T-cell (primary cell): ENCODE measurements at regions not wholly inside any gene's neighbourhood (a gene's known extent, or its start where the extent isn't known, plus 50 kb on each side); places are given as distances from the start of the nearest gene placed in this dataset.
"Not testable (repeated sequence)": the region's sequence is repeated elsewhere in the genome, so short reads cannot be mapped to it uniquely, and the experiment has no call there.

Source experiments
- ATAC-seq, 4 experiments: fragments of 200-7000 bp in 3 of 4; fragments of 150-1000 bp in 1 of 4; cut with Tn5 transposase; replicated peaks in 1 of 4; 1 replicate in 3 of 4; 2 replicates in 1 of 4; pipeline ENCODE4 v1.10.0; 2021; ENCODE audit warnings: moderate library complexity in 3 of 4, mild to moderate bottlenecking in 2 of 4, moderate number of reproducible peaks in 1 of 4
- CTCF ChIA-PET, 2 donors: fragments of 300-600 bp; sonication (Branson Sonifier 250); formaldehyde crosslinking; loops; one replicate each; lab custom pipeline; 2022; ENCODE audit warnings: antibody characterized with exemption in 2 of 2; lab: Charles Lee
- POLR2A ChIA-PET, 2 donors: fragments of 300-600 bp; sonication (Branson Sonifier 250); formaldehyde crosslinking; loops; one replicate each; lab custom pipeline; 2022; ENCODE audit warnings: antibody characterized with exemption in 2 of 2; lab: Charles Lee
- DNase-seq, 35 experiments: peaks; one replicate each; pipeline versions ENCODE4 v3.0.0 to v3.0.0-alpha.2; 2013 to 2023
- H3K27ac ChIP-seq: one replicate; pipeline ENCODE4 v1.5.1; 2013; ENCODE audit warnings: low read length
- H3K27me3 ChIP-seq, 2 experiments: replicated peaks in 1 of 2; 1 replicate in 1 of 2; 2 replicates in 1 of 2; pipeline versions ENCODE4 v1.6.1 to v1.7.0; 2013; ENCODE audit warnings: low read length in 1 of 2, mixed read lengths in 1 of 2; ENCODE audit not compliant: control insufficient read depth in 2 of 2, insufficient read depth in 2 of 2; ENCODE audit errors: extremely low read depth in 1 of 2
- H3K36me3 ChIP-seq, 2 donors: 1 replicate in 1 of 2; 2 replicates in 1 of 2; pipeline versions ENCODE4 v1.6.1 to v1.7.0; 2013; ENCODE audit warnings: low read length in 1 of 2; ENCODE audit not compliant: control insufficient read depth in 2 of 2, insufficient read depth in 1 of 2; ENCODE audit errors: extremely low read depth in 1 of 2
- H3K4me1 ChIP-seq, 2 experiments: 1 replicate in 1 of 2; 2 replicates in 1 of 2; pipeline versions ENCODE4 v1.6.1 to v1.7.0; 2013; ENCODE audit warnings: low read length in 2 of 2, mixed read lengths in 1 of 2; ENCODE audit not compliant: insufficient read depth in 2 of 2, control insufficient read depth in 1 of 2; ENCODE audit errors: extremely low read depth in 1 of 2
- H3K4me3 ChIP-seq, 2 donors: 1 replicate in 1 of 2; 2 replicates in 1 of 2; pipeline versions ENCODE4 v1.5.1 to v1.7.0; 2013; ENCODE audit warnings: mild to moderate bottlenecking in 2 of 2, low read length in 1 of 2, moderate library complexity in 1 of 2; ENCODE audit not compliant: control insufficient read depth in 1 of 2; ENCODE audit errors: extremely low read depth in 1 of 2
- H3K9me3 ChIP-seq: 2 replicates; pipeline ENCODE4 v1.7.0; 2013
- H3K27ac Mint-ChIP-seq, 2 donors: one replicate each; pipeline ENCODE4 v1.8.0; 2020 to 2021; ENCODE audit warnings: mild to moderate bottlenecking in 2 of 2, mixed read lengths in 2 of 2
- H3K27me3 Mint-ChIP-seq, 2 donors: one replicate each; pipeline ENCODE4 v1.8.0; 2021 to 2022; ENCODE audit warnings: mixed read lengths in 2 of 2
- H3K36me3 Mint-ChIP-seq: one replicate; pipeline ENCODE4 v1.8.0; 2021; ENCODE audit warnings: mixed read lengths
- H3K4me1 Mint-ChIP-seq, 3 donors: one replicate each; pipeline ENCODE4 v1.8.0; 2020 to 2022; ENCODE audit warnings: mixed read lengths in 3 of 3, mild to moderate bottlenecking in 1 of 3
- H3K4me3 Mint-ChIP-seq, 3 donors: one replicate each; pipeline ENCODE4 v1.8.0; 2020 to 2022; ENCODE audit warnings: mild to moderate bottlenecking in 3 of 3, mixed read lengths in 3 of 3, moderate library complexity in 3 of 3
- H3K9me3 Mint-ChIP-seq, 3 donors: one replicate each; pipeline ENCODE4 v1.8.0; 2020 to 2022; ENCODE audit warnings: mixed read lengths in 3 of 3
- WGBS: methylation state at CpG from one replicate; pipeline ENCODE4 v1.1.5; 2013; ENCODE audit warnings: missing lambda C conversion rate; ENCODE audit not compliant: insufficient coverage; 5-methylcytosine and 5-hydroxymethylcytosine counted together

DNA sequence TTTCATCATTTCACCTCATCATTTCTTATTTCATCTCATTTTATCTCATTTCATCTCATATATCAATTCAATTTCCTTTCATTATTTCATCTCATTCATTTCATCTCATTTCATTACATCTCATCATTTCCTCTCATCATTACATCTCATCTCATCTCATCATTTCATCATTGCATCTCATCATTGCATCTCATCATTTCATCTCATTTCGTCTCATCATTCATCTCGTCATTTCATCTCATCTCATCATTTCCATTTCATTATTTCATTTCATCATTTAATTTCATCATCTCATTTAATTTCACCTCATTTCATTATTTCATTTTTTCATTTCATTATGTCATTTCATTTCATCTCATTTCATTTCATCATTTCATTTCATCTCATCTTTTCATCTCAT, 168.5 kb upstream of the FAM72C start:
- not testable (repeated sequence) for H3K36me3 Mint-ChIP-seq, H3K4me3 ChIP-seq, ATAC-seq

DNA sequence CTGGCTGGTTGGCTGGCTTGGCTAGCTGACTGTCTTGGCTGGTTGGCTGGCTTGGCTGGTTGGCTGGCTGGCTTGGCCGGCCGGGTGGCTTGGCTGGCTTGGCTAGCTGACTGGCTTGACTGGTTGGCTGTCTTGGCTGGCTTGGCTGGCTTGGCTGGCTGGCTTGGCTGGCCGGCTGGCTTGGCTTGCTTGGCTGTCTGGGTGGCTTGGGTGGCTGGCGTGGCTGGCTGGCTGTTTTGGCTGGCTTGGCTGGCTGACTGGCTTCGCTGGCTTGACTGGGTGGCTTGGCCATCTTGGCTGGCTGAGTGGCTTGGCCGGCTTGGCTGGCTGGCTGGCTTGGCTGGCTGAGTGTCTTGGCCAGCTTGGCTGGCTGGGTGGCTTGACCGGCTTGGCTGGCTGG, 133.2 kb upstream of the FAM72C start:
- ATAC-seq, H3K27me3 Mint-ChIP-seq, CTCF ChIA-PET, H3K4me1 ChIP-seq, H3K4me3 Mint-ChIP-seq, H3K36me3 ChIP-seq, POLR2A ChIA-PET, H3K36me3 Mint-ChIP-seq, H3K4me3 ChIP-seq, H3K4me1 Mint-ChIP-seq, H3K9me3 ChIP-seq, H3K27ac Mint-ChIP-seq, H3K27ac ChIP-seq, H3K9me3 Mint-ChIP-seq: not testable (repeated sequence)
- peak in 2 of 35 experiments; percentile 0 for DNase-seq
- H3K27me3 ChIP-seq, result peaks cover 0 to 17% of the 10 kb centered on the region in 2 experiments
- WGBS, result no CpG with 5 or more reads among the region's 7 CpGs

More for the DNA sequence above, 168.5 kb upstream of the FAM72C start:
- CTCF ChIA-PET, H3K9me3 ChIP-seq, H3K4me1 ChIP-seq, H3K36me3 ChIP-seq, POLR2A ChIA-PET, H3K4me3 Mint-ChIP-seq, H3K4me1 Mint-ChIP-seq, H3K27ac Mint-ChIP-seq, H3K27ac ChIP-seq, DNase-seq, H3K27me3 Mint-ChIP-seq, H3K9me3 Mint-ChIP-seq, H3K27me3 ChIP-seq: not testable (repeated sequence)
- no CpG with 5 or more reads among the region's 2 CpGs for WGBS

DNA sequence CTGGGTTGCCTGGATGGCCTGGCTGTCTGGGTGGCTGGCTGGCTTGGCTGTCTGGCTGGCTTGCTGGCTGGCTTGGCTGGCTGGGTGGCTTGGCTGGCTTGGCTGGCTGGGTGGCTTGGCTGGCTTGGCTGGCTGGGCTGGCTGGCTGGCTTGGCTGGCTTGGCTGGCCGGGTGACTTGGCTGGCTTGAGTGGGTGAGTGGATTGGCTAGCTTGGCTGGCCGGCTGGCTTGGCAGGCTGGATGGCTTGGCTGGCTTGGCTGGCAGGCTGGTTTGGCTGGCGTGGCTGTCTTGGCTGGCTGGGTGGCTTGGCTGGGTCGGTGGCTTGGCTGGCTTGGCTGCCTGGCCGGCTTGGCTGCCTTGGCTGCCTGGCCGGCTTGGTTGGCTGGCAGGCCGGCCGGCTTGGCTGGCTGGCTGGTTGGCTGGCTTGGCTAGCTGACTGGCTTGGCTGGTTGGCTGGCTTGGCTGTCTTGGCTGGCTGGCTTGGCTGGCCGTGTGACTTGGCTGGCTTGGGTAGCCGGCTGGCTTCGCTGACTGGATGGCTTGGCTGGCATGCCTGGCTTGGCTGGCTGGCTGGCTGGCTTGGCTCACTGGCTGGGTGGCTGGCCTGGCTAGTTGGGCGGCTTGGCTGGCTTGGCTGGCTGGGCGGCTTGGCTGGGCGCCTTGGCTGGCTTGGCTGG, 132.4 kb upstream of the FAM72C start:
- H3K4me1 ChIP-seq, H3K36me3 ChIP-seq, H3K36me3 Mint-ChIP-seq, POLR2A ChIA-PET, H3K4me3 ChIP-seq, H3K4me1 Mint-ChIP-seq, H3K27ac Mint-ChIP-seq, H3K27ac ChIP-seq, H3K4me3 Mint-ChIP-seq, H3K9me3 Mint-ChIP-seq, H3K9me3 ChIP-seq, CTCF ChIA-PET, H3K27me3 Mint-ChIP-seq: not testable (repeated sequence)
- ATAC-seq (peak in 2 of 4 experiments; percentile 11 to 37), DNase-seq (peak in 32 of 35 experiments; percentile 3 to 60 (median 27))
- WGBS, result 92% methylated on average over 13 of the region's 14 CpGs
- peaks cover 0 to 17% of the 10 kb centered on the region in 2 experiments for H3K27me3 ChIP-seq

DNA sequence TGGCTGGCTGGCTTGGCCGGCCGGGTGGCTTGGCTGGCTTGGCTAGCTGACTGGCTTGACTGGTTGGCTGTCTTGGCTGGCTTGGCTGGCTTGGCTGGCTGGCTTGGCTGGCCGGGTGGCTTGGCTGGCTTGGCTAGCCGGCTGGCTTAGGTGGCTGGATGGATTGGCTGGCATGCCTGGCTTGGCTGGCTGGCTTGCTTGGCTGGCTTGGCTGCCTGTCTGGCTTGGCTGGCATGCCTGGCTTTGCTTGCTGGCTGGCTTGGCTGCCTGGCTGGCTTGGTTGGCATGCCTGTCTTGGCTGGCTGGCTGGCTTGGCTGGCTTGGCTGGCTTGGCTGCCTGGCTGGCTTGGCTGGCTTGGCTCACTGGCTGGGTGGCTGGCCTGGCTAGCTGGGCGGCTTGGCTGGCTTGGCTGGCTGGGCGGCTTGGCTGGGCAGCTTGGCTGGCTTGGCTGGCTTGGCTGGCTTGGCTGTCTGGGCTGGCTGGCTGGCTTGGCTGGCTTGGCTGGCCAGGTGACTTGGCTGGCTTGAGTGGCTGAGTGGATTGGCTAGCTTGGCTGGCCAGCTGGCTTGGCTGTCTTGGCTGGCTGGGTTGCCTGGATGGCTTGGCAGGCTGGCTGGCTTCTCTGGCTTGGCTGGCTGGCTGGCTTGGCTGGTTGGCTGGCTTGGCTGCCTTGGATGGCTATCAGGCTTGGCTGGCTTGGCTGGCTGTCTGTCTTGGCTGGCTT, 131.5 kb upstream of the FAM72C start:
- H3K27ac Mint-ChIP-seq, H3K4me3 ChIP-seq, H3K27me3 Mint-ChIP-seq, H3K36me3 Mint-ChIP-seq, H3K9me3 Mint-ChIP-seq, CTCF ChIA-PET, H3K9me3 ChIP-seq, POLR2A ChIA-PET, H3K27ac ChIP-seq, H3K4me3 Mint-ChIP-seq, H3K4me1 Mint-ChIP-seq, H3K36me3 ChIP-seq, H3K4me1 ChIP-seq: not testable (repeated sequence)
- DNase-seq, result peak in 31 of 35 experiments; percentile 4 to 66 (median 27)
- peaks cover 0 to 17% of the 10 kb centered on the region in 2 experiments for H3K27me3 ChIP-seq
- peak in 3 of 4 experiments; percentile 34 to 40 (median 35) for ATAC-seq
- 91% methylated on average over 4 of the region's 6 CpGs for WGBS

DNA sequence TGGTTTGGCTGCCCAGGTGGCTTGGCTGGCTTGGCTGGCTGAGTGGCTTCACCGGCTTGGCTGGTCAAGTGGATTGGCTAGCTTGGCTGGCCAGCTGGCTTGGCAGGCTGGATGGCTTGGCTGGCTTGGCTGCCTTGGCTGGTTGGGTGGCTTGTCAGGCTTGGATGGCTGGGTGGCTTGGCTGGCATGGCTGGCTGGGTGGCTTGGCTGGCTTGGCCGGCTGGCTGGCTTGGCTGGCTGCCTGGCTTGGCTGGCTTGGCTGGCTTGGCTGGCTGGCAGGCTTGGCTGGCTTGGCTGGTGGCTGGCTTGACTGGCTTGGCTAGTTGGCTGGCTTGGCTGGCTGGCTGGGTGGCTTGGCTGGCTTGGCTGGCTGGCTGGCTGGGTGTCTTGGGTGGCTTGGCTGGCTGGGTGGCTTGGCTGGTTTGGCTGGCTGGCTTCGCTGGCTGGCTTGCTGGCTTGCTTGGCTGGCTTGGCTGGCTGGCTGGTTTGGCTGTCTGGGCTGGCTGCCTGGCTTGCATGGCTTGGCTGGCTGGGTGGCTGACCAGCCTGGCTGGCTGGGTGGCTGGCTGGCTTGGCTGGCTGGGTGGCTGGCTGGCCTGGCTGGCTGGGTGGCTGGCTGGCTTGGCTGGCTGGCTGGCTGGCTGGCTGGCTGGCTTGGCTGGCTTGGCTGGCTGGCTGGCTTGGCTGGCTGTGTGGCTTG, 130.4 kb upstream of the FAM72C start:
- H3K9me3 ChIP-seq, H3K4me3 ChIP-seq, H3K27me3 Mint-ChIP-seq, H3K4me1 Mint-ChIP-seq, H3K4me3 Mint-ChIP-seq, CTCF ChIA-PET, H3K9me3 Mint-ChIP-seq, H3K27ac Mint-ChIP-seq, H3K4me1 ChIP-seq, H3K36me3 ChIP-seq, POLR2A ChIA-PET, H3K27ac ChIP-seq, H3K36me3 Mint-ChIP-seq: not testable (repeated sequence)
- 77% methylated on average over 3 of the region's 3 CpGs for WGBS
- ATAC-seq (peak in 1 of 4 experiments; percentile 22), DNase-seq (peak in 17 of 35 experiments; percentile 0 to 26 (median 3))
- H3K27me3 ChIP-seq, result peaks cover 0 to 17% of the 10 kb centered on the region in 2 experiments

DNA sequence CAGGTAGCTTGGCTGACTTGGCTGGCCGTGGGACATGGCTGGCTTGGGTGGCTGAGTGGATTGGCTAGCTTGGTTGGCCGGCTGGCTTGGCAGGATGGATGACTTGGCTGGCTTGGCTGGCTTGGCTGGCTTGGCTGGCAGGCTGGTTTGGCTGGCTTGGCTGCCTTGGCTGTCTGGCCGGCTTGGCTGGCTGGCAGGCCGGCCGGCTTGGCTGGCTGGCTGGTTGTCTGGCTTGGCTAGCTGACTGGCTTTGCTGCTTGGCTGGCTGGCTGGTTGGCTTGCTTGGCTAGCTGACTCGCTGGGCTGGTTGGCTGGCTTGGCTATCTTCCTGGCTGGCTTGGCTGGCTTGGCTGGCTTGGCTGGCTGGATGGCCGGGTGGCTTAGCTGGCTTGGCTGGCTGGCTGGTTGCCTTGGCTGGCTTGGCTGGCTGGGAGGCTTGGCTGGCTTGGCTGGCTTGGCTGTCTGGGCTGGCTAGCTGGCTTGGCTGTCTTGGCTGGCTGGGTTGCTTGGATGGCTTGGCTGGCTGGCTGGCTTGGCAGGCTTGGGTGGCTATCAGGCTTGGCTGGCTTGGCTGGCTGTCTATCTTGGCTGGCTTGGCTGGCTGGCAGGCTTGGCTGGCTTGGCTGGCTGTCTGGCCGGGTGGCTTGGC, 129.7 kb upstream of the FAM72C start:
- ChIA-PET POLR2A (no interaction called here), CTCF (no interaction called here)
- Histone ChIP-seq H3K4me1 (no peaks in the 10 kb centered on the region), H3K4me3 (no peak overlapping the region), H3K9me3 (no peaks in the 10 kb centered on the region), H3K27me3 (peaks cover 0 to 17% of the 10 kb centered on the region in 2 experiments), H3K36me3 (no peaks in the 10 kb centered on the region), H3K27ac (no peak overlapping the region)
- H3K27ac Mint-ChIP-seq, result no peak overlapping the region
- ATAC-seq (no peak), DNase-seq (peak in 16 of 35 experiments; percentile 0 to 29 (median 4))
- H3K9me3 Mint-ChIP-seq, result no peaks in the 10 kb centered on the region
- no peaks in the 10 kb centered on the region for H3K4me1 Mint-ChIP-seq
- H3K36me3 Mint-ChIP-seq, result no peaks in the 10 kb centered on the region
- no peak overlapping the region for H3K4me3 Mint-ChIP-seq
- no peaks in the 10 kb centered on the region for H3K27me3 Mint-ChIP-seq
- 80% methylated on average over 8 of the region's 8 CpGs for WGBS
